NOMO-1 treated with dmso at 0.1 percent for 144 hours (cell line): ENCODE measurements at regions not wholly inside any gene's neighbourhood (a gene's known extent, or its start where the extent isn't known, plus 50 kb on each side); places are given as distances from the start of the nearest gene placed in this dataset.
"Not testable (repeated sequence)": the region's sequence is repeated elsewhere in the genome, so short reads cannot be mapped to it uniquely, and the experiment has no call there.

Experiments
- DNase-seq: peaks from one replicate; lab custom pipeline; 2025; ENCODE audit not compliant: unreplicated experiment; lab: John Stamatoyannopoulos, UW

DNA sequence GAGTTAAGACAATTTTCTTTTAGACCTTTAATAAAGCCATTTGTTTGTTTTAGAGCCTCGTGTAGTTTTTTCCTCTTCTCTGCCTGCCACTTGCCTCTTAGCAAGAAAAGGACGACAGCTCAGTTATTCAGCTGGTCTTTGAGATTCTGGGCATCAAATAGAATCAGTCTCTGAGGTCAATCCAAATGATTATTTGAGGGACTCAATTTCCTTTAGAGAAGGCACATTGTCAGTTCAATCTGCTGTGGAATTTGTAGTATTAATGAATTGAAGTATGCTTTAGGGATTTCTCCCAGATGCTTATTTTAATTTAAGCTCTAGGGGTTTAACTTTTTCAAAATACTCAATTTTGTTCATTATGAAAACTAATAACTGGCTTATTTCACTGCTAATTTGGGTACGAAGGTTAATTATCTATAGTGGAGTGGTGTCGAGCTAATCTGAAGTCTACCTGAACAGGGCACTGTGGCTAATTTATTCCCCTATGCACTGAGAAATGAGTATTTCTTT lies 841.2 kb upstream of the AUTS2 start:
- DNase-seq = no peak

DNA sequence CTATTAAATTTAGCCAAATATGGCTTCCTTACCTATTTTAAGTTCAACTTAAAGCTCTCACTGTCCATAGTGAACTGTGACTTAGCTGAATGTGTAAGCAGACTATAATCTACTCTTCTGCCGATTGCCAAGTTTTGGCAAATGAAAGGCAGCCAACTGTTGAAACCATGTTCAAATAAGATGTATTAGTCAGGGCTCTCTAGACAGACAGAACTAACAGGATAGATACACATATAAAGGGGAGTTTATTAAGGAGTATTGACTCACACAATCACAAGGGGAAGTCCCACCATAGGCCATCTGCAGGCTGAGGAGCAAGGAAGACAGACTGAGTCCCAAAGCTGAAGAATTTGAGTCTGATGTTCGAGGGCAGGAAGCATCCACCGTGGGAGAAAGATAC lies 837.7 kb upstream of the AUTS2 start:
- no peak for DNase-seq

DNA sequence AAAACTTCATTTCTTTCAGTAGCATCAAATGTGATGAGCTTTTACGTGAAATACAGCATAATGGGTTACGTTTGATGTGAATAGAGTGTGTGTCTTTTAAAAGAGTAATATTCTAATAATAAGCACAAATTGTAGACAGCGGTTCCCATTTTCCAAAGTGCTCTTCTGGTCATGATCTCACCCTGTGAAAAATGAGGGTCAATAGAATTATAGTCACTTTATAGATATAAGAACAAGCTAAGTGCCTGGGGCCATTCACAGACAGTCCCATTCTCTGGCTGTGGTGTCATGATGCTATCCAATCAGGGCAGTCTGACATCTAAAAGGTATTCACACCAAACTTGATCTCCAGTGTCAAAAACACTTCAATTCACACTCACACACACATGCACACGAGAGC lies 830.8 kb upstream of the AUTS2 start:
- DNase-seq = no peak

DNA sequence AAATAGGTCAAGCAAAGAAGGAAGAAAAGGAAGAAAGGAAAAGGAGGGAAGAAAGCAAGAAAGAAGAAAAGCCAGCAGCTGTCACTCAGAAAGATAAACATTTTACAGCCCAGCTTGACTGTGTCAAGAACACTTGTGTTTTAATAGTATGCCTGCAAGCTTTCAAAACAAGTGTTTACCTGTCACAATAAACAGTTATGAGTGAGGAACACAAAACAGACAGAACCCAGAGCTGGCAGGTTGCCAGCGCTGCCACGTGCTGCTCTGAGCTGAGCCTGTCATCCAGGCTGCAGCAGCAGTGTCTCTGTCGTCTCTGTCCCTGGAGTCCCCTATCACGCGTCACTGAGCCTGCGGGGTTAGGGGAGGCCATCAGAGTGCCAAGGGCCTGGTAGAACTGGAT lies 827.6 kb upstream of the AUTS2 start:
- DNase-seq = no peak

DNA sequence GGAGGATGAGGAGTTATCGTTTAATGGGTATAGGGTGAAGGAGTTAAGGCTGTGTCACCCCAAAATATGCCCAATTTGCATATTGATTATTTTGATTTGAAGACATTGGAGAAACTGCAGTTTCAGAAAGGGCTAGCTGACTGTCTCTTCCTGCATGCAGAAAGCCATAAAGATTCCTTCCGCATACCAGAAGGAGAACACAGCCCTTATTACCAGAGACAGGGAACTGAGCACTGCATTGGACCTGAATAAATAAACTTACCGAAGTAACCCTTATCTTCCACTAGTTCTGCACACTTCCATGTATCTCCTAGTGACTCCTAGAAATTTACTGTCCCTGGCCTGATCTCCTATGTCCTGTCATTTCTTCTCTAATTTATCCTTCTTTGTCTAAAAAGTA lies 821.9 kb upstream of the AUTS2 start:
- no peak for DNase-seq

DNA sequence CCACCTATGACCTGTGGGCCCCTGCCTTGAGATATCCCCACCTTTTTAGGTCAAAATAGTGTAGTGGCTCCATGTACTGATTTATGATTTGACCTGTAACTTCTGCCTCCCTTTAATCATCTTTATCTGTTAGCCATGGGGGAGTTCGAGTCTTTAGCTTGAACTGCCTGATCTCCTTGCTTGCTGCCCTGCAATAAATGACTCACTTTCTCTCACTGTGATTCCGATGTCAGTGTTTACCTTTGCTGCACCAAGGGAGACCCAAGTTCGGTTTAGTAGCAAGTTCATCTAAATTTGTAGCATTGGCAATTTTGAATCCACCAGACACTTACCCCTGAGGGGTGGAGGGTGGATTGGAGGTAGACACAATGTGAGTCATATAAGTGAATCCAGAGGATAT lies 814.6 kb upstream of the AUTS2 start:
- no peak for DNase-seq

DNA sequence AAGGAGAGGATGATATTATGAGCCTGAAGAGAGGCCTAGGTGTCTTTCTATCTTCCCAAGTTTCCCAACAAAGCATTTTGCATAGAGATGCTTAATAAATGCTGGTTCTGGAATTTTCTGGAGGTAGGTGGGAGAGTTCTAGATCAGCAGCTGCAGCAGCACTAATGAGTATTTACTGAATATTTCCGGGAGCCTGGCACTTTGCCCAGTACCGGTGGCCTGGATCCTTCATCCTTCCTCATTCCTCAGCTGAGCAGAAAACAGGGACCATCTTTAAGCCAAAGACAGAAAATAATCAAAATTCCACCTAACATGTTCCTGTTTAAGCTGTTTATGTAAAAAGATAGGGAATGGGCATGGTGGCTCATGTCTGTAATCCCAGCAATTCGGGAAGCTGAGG lies 813.2 kb upstream of the AUTS2 start:
- DNase-seq = no peak

DNA sequence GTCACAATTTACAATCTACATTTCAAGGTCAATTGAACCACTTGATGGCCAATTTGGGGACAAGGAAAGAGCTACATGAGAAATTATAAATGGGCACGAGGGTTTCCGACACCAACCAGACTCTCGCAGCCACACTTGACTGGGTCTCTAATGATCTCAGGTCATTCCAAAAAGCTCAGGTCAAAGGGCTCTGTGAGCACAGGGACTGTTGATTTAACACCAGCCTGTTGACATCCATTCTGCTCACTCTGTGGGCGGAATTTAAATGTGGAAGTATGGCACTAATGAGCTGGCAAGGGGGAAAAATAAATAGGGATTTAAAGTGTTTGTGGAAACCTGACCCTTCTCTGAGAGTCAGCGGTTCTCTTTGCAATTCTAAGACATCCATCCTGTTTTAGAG lies 810.7 kb upstream of the AUTS2 start:
- no peak for DNase-seq

DNA sequence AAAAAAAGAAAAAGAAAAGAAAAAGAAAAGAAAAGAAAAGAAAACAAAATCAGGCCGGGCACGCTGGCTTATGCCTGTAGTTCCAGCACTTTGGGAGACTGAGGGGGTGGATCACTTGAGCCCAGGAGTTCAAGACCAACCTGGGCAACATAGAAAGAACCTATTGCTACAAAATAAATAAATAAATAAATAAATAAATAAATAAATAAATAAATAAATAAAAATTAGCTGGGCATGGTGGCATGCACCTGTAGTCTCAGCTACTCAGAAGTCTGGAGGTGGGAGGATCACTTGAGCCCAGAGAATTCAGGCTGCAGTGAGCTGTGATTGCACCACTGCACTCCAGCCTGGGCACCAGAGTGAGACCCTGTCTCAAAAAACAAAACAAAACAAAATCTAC lies 809.7 kb upstream of the AUTS2 start:
- not testable (repeated sequence) for DNase-seq

DNA sequence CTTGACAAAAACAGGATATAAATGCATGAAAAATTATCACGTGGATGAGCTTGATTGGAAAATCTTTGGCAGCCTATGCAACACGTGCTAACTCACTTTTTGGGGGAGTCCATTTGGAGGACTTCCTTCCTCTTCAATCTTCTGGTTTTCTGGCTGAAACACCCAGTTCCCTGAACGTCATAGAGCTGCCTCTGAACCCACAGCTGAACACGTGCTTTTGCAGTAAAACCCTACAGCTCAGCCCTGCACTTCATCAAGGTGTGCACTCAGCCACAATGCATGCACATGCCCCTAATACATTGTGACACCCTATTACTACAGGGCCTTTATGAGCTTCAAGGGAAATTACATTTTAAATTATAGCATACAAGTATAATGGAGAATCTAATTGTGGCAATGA lies 808.7 kb upstream of the AUTS2 start:
- no peak for DNase-seq

DNA sequence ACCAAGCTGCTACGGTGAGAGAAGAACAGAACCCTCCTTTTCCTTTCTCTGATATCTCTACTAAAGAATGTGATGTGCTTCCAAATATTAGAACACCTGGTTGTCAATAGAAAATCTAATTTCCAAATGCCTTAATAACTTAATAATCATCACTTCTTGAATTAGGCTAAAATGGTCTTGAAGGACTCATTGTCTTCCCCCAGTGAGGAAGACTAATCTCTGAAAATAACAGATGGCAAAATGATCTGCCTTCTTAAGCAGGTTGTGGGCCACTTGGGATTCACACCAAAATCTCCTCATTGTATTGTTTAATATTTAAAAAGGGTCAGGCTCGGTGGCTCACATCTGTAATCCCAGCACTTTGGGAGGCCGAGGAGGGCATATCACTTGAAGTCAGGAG lies 805.9 kb upstream of the AUTS2 start:
- no peak for DNase-seq

DNA sequence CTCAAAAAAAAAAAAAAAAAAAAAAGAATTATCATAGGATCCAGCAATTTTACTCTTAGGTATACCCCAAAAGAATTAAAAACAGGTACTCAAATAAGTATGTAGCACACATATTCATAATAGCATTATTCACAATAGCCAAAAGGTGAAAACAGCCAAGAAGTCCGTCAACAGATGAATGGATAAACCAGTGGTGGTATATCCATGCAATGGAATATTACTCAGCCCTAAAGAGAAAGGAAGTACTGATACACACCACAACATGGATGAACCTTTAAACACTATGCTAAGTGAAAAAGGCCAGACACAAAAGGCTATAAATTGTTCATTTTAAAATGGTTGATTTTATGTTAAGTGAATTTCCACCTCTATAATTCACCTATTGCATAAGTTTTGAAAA lies 804.8 kb upstream of the AUTS2 start:
- no peak for DNase-seq

DNA sequence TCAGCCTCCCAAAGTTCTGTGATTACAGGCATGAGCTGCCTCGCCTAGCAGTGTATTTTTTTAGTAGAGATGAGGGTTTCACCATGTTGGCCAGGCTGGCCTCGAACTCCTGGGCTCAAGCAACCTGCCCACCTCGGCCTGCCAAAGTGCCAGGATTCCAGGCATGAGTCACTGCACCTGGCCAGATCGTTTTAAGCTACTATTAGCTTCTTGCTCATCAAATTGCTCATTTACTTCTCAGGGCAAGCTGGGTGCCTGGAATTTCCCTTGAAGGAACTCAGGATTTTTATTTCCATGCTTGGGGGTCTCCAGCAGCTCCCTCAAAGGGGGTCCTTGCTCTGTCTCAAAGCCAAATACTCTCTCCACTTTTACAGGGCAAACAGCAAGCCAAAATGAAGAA lies 798.0 kb upstream of the AUTS2 start:
- no peak for DNase-seq

DNA sequence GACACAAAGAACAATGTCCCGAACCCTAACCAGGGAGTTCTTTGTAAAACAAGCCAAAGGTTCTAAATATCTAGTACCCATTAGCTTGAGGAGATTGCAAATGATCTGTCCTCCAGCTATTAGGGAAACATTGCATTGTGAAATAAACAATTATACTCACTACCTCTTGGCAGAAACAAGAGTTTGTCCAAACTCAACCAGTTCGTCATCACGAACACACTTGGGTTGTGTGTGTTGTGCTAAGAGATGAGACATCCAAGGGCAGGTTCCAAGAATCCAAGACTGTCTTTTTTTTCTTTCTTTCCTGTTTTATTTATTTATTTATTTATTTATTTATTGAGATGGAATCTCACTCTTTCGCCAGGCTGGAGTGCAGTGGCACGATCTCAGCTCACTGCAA lies 793.1 kb upstream of the AUTS2 start:
- no peak for DNase-seq

DNA sequence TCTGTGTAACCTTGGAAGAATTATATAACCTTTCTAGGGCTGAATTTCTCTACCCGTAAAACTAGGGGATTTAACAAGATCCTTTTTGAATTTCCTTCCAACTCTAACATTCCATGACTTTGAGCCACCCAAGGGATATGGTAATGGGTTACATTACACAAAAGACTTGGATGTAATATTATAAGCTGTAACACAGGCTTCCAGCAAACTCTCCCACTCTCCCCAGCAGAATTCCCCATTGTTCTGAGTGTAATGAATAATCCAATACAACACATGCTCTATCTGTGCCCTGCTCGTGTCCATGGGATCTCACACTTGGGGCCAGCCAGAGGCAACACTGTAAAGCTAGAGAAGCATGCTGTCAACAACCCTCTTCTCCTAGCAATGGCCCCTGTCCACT lies 790.6 kb upstream of the AUTS2 start:
- DNase-seq = no peak

DNA sequence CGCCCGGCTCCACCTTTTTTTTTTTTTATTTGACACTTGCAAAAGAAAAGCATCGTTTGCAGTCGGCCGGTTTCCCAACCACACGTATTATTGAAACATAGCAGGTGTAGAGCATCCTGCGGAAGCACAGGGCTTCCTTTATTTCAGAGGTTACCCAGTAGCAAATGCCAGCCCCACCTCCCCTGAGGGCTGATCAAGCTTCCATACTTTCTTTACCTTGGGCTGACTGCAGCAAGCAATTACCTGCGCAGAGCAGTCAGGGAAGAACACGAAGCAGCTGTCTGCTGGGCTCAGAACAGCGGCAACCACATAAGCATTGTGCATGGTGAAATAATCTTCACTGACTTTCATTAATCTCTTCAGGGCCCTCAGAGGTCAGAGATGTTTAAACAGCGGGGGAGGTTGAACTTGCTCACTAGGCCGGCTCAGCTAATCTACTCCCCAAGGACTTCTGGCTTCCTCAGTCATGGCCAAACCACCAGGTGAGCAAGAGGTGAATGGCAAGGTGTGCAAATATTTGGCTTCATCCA lies 784.7 kb upstream of the AUTS2 start:
- DNase-seq = no peak

DNA sequence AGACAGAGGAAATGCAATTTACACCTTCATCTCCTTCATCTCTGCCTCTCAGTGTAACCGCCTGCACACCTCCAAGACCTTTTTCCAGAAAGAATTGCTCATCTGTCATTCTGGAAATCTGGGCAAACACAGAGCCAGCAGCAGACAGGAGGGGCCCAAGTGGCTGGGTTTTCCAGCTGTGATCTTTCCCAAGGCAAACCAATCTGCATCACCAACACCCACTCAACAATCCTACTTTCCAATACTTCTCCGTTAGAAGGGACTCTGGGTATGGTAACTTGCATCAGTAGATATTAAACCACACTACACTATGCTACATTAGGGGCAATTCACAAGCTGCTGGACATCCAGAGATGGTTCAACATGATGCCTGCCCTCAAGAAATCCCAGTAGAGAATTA lies 781.8 kb upstream of the AUTS2 start:
- DNase-seq = no peak

DNA sequence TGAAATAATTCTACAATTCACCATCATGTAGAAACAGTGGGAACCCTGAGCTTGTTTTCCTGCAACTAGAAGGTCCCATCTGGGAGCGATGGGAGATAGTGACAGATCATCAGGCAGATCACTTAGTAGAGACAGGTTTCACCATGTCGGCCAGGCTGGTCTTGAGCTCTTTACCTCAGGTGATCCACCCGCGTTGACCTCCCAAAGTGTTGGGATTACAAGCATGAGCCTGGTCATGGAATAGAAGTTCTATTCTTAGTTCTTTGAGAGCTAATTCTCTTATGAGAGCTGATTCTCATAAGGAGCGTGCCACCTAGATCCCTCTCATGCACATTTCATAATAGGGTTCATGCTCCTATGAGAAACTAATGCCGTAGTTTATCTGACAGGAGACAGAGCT lies 778.0 kb upstream of the AUTS2 start:
- DNase-seq = no peak

DNA sequence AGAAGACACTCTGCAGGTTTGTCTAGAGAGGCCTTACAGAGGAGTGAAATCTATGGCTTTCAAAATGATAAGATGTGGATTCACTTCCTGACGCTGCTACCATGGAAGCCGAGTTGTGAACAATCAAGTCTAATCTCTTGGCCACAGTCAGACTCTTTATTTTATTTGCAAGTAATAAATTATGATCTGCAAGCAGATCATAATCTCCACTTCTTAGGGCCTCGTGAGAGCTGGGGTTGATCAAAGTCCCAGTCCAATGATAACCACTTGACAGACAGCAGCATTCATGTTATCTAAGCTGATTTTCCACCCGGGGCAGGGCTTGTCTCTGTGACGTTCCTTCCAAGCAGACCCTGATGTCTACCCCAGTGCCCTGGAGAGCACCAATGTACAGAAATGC lies 776.4 kb upstream of the AUTS2 start:
- DNase-seq = no peak

DNA sequence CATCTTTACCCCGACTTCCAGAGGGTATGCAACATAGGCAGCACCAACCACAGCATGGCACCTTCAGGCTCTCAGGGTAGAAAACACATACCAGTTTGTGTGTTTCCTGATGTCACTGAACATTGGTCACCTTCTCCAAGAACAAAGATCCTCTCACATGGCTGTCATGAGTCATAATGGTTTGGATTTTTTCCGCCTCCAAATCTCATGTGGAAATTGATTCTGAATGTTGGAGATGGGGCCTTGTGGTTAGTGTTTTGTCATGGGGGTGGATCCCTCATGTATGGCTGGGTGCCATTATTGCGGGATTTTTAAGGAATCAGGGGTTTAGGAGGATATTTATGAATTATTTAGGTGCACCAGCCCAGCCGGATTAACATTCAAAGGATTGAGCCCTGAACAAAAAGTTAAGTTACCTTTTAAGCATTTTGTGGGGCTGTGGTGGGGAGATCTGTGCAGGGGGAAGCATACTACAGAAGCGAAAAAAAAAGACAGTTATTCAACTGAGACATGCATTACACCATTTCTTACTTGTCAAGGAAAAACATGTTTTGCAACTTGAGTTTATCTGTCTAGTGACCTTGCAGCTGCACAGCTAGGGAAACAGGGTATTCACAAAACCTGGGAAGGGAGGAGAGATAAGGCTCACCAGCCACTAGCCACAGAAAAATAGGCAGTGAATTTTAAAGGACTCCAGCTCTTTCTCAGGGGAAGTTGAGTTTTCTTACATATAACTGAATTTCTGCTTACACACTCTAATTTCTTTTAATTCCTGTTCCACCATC lies 774.1 kb upstream of the AUTS2 start:
- DNase-seq = no peak

DNA sequence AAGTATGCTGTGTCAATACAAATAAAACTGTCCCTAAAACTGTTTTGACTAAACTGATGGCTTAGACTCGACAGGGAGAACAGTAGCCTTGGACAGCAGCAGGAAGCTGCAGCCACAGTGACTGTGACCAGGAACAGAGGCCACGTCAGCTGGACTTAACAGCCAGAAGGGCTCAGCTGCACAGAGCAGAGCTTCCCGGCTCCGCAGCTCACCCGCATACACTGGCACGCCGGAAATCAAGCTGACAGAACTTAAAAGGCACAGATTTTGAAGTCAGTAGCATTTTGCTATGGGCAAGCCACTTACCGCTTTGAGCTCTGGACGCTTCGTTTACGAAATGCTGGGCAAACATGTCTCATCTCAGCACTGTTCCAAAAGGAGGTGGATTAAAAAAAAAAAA lies 769.7 kb upstream of the AUTS2 start:
- DNase-seq = no peak

DNA sequence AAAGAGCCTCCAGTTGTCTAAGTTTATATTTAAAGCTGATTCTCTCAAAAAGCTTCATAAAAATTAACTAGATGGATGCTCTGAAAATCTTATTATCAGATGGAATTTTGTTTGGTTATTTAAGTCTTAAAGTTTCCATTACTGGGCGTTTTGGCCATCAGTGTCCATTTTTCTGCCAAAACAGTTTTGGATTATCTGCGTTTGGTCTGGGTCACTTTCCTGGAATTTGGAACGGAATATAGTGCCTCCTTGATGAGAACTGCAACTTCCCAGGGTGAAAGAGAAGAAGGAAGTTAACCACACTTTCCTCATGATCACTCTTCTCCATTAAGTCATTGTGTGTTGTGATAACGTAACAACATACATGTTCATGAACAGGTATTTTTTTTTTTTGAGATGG lies 764.9 kb upstream of the AUTS2 start:
- DNase-seq = no peak

DNA sequence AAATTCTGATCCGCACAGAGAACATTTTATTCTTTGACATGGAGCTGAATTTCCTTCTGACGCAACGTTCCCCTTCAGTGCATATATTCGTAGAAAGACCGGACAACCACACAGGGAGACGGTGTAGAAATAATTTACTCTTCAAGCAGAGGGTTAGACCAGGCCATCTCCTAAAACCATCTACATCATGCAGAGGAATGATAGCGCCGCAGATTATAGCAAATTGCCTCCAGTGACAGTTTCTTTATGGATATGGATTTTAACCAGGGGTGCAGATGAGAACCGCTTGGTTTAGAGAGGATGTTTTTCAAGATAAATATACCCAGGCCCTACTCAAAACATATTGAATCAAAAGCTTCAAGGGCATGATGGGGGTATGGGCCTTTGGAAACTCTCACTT lies 759.3 kb upstream of the AUTS2 start:
- DNase-seq = no peak
